A673 (cell line): ENCODE measurements at regions not wholly inside any gene's neighbourhood (a gene's known extent, or its start where the extent isn't known, plus 50 kb on each side); places are given as distances from the start of the nearest gene placed in this dataset.

Experiments used
- CTCF ChIP-seq: fragments of 300-800, 200-600 bp; sonication (generic); conservative IDR thresholded peaks from 2 replicates; pipeline ENCODE4 v1.5.1; 2017; ENCODE audit warnings: low read depth, mild to moderate bottlenecking, antibody characterized with exemption, low read length, moderate library complexity, mixed read lengths
- EZH2 ChIP-seq: fragments of 200-600 bp; sonication (generic); IDR thresholded peaks from 2 replicates; pipeline ENCODE4 v1.6.1; 2017; ENCODE audit warnings: borderline replicate concordance, low read depth, mild to moderate bottlenecking, mixed read lengths, antibody characterized with exemption, low read length; ENCODE audit not compliant: poor library complexity, severe bottlenecking

DNA sequence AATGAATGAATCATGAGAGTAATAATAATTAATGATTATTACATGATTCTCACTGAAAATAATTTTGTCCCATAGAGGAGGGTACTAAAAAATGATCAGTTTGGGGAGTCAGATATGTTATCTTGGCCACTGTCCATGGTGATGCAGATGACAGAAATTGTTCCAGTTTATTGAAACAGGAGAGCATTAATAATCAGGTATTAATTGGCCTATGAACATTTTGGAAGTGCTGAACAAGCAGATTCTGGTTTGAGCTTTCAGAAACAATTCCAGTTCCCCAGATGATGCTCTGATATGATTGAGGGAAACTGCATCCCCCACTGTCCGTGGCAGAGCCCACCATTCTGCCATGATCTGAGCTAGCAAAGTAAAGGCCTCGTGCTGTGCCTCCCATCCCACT is 345.2 kb downstream of the ZSWIM6 start:
- TF ChIP-seq CTCF (no peak), EZH2 (no peak)
